ENCODE measurements at regions not wholly inside any gene's neighbourhood (a gene's known extent, or its start where the extent isn't known, plus 50 kb on each side); places are given as distances from the start of the nearest gene placed in this dataset.

- BruUV-seq (replicated peaks) = no TSS peak
- H2AFZ ChIP-seq (ENCODE audit: low read depth, low read length) = no peak overlapping the region
- no peaks in the 10 kb centered on the region for H3K9me3 ChIP-seq (replicated peaks; ENCODE audit: control insufficient read depth, insufficient read depth, low read length)
- no peaks in the 10 kb centered on the region for H3K79me2 ChIP-seq (ENCODE audit: control insufficient read depth, insufficient read depth, low read length)
- dilution Hi-C loops (cut with MboI; ENCODE audit: extremely low pct_ligation_motif_present, low sequenced_read_pairs) = no loop called here
- POLR2A ChIA-PET = no interaction called here
- CTCF ChIA-PET = no interaction called here
- H3K4me2 ChIP-seq (ENCODE audit: insufficient read depth, low read length) = no peak overlapping the region
- no peaks in the 10 kb centered on the region for H3K9me1 ChIP-seq (replicated peaks; ENCODE audit: control insufficient read depth, extremely low read depth, insufficient read depth, low read length)
- DNase-seq (ENCODE audit: low read depth, low spot score) = no peak
- intact Hi-C loops (cut with micrococcal nuclease) = no loop called here
- H3K27me3 ChIP-seq (ENCODE audit: control insufficient read depth in 2 of 2, insufficient read depth in 2 of 2, low read length in 2 of 2) = no peaks in the 10 kb centered on the region
- H3K4me1 ChIP-seq (ENCODE audit: control insufficient read depth, extremely low read depth, insufficient read depth, low read length) = no peaks in the 10 kb centered on the region
- no peak overlapping the region for H3K27ac ChIP-seq (ENCODE audit: insufficient read depth, low read depth, low read length)
- no peak for TF ChIP-seq FOS (IDR thresholded peaks at IDR 0.05; ENCODE audit: borderline replicate concordance, insufficient read depth, low read length)
- TF ChIP-seq GATA2 (IDR thresholded peaks at IDR 0.05; ENCODE audit: insufficient read depth, insufficient read length, low read depth, low read length) = no peak
- TF ChIP-seq MAX (IDR thresholded peaks at IDR 0.05; ENCODE audit: insufficient read depth, insufficient read length) = no peak
- no peak for TF ChIP-seq JUN (IDR thresholded peaks at IDR 0.05; ENCODE audit: borderline replicate concordance, insufficient read depth, insufficient read length, low read depth)
- TF ChIP-seq CTCF (IDR thresholded peaks at IDR 0.05; ENCODE audit: extremely low read depth in 1 of 2, insufficient read depth in 1 of 2, low read depth in 1 of 2, low read length in 2 of 2) = no peak
- TF ChIP-seq POLR2AphosphoS5 (IDR thresholded peaks at IDR 0.05; ENCODE audit: insufficient read depth, low read depth, low read length) = no peak
- TF ChIP-seq MYC (IDR thresholded peaks at IDR 0.05; ENCODE audit: low read depth, low read length) = no peak
- no peak for TF ChIP-seq POLR2A (IDR thresholded peaks at IDR 0.05; ENCODE audit: low read depth, low read length)
- TF ChIP-seq EZH2 (IDR thresholded peaks at IDR 0.05; ENCODE audit: borderline replicate concordance, low read depth, low read length, severe bottlenecking) = no peak
- no peaks in the 10 kb centered on the region for H3K36me3 ChIP-seq (ENCODE audit: control insufficient read depth in 2 of 2, extremely low read depth in 1 of 2, insufficient read depth in 2 of 2, low read length in 2 of 2)
- H3K4me3 ChIP-seq (replicated peaks in 1 of 3; ENCODE audit: insufficient read depth in 1 of 3, low read depth in 1 of 3, low read length in 3 of 3) = no peak overlapping the region
- no peak overlapping the region for H3K9ac ChIP-seq (replicated peaks; ENCODE audit: extremely low read depth, insufficient read depth, low read length)
- FAIRE-seq = no peak
- no peaks in the 10 kb centered on the region for H4K20me1 ChIP-seq (replicated peaks; ENCODE audit: control insufficient read depth, extremely low read depth, insufficient read depth, low read length)
Measured at GRCh38 chr9:12232836-12233235, 460.3 kb upstream of the TYRP1 start.
